H1 (cell line): ENCODE measurements at regions not wholly inside any gene's neighbourhood (a gene's known extent, or its start where the extent isn't known, plus 50 kb on each side); places are given as distances from the start of the nearest gene placed in this dataset.

Experiments used
- CTCF ChIA-PET: fragments of 300-600 bp; sonication (Branson Sonifier 250); formaldehyde crosslinking; loops from one replicate; lab custom pipeline; 2021; ENCODE audit not compliant: partially characterized antibody; lab: Charles Lee
- POLR2A ChIA-PET: fragments of 300-600 bp; sonication (Branson Sonifier 250); formaldehyde crosslinking; loops from one replicate; lab custom pipeline; 2021; ENCODE audit warnings: inconsistent platforms; ENCODE audit not compliant: partially characterized antibody; lab: Charles Lee
- DNase-seq, 2 experiments: peaks; one replicate each; pipeline versions ENCODE4 v3.0.0 to v3.0.0-alpha.2; 2010 to 2022; ENCODE audit warnings: low spot score in 2 of 2, low read depth in 1 of 2, mixed read lengths in 1 of 2
- FAIRE-seq: peaks from 2 replicates; lab custom pipeline; 2011; peaks lifted over from hg19 to GRCh38; lab: Jason Lieb, UNC
- H2AFZ ChIP-seq: 2 replicates; pipeline ENCODE4 v1.8.1; 2012; ENCODE audit warnings: low read length, inconsistent platforms
- H2AK5ac ChIP-seq: 2 replicates; pipeline ENCODE4 v1.6.1; 2013; ENCODE audit warnings: low read depth, low read length
- H2BK120ac ChIP-seq: replicated peaks from 2 replicates; pipeline ENCODE3; 2013; ENCODE audit warnings: low read depth, low read length, inconsistent platforms
- H2BK12ac ChIP-seq: 2 replicates; pipeline ENCODE4 v1.6.1; 2013; ENCODE audit warnings: low read depth, low read length
- H2BK15ac ChIP-seq: 2 replicates; pipeline ENCODE4 v1.6.1; 2013; ENCODE audit warnings: low read length
- H2BK20ac ChIP-seq: 2 replicates; pipeline ENCODE4 v1.6.1; 2013; ENCODE audit warnings: low read length
- H2BK5ac ChIP-seq: 2 replicates; pipeline ENCODE4 v1.6.1; 2013; ENCODE audit warnings: low read depth, low read length
- H3K14ac ChIP-seq: 2 replicates; pipeline ENCODE4 v1.6.1; 2013; ENCODE audit warnings: inconsistent platforms; ENCODE audit not compliant: insufficient read length
- H3K18ac ChIP-seq: 2 replicates; pipeline ENCODE4 v1.6.1; 2013; ENCODE audit warnings: low read length; ENCODE audit errors: extremely low read depth
- H3K23ac ChIP-seq: 2 replicates; pipeline ENCODE4 v1.6.1; 2013; ENCODE audit warnings: inconsistent platforms; ENCODE audit not compliant: insufficient read length
- H3K23me2 ChIP-seq: 2 replicates; pipeline ENCODE4 v1.6.1; 2013; ENCODE audit warnings: low read depth, low read length
- H3K27ac ChIP-seq: 2 replicates; pipeline ENCODE4 v1.6.1; 2011; ENCODE audit warnings: low read depth, low read length, inconsistent platforms
- H3K27me3 ChIP-seq, 4 experiments: replicated peaks in 1 of 4; 1 replicate in 1 of 4; 2 replicates in 3 of 4; pipeline versions ENCODE4 v1.6.1 to v1.8.1; 2011 to 2013; ENCODE audit warnings: low read length in 3 of 4, mild to moderate bottlenecking in 3 of 4, inconsistent platforms in 2 of 4, mixed read lengths in 2 of 4, moderate library complexity in 1 of 4; ENCODE audit not compliant: control insufficient read depth in 3 of 4, insufficient read depth in 3 of 4; ENCODE audit errors: extremely low read depth in 1 of 4
- H3K36me3 ChIP-seq, 4 experiments: 2 replicates each; pipeline versions ENCODE4 v1.6.1 to v1.8.1; 2011 to 2013; ENCODE audit warnings: mild to moderate bottlenecking in 4 of 4, low read length in 3 of 4, moderate library complexity in 2 of 4, control low read depth in 1 of 4, inconsistent platforms in 1 of 4; ENCODE audit not compliant: insufficient read depth in 4 of 4, control insufficient read depth in 2 of 4
- H3K4ac ChIP-seq: replicated peaks from 2 replicates; pipeline ENCODE3; 2013; ENCODE audit warnings: low read length, low read depth, mixed read lengths, inconsistent platforms; ENCODE audit not compliant: insufficient read length
- H3K4me1 ChIP-seq, 4 experiments: replicated peaks in 1 of 4; 1 replicate in 1 of 4; 2 replicates in 3 of 4; pipeline versions ENCODE4 v1.6.1 to v1.8.1; 2011 to 2013; ENCODE audit warnings: low read length in 3 of 4, inconsistent platforms in 2 of 4, mixed read lengths in 1 of 4; ENCODE audit not compliant: insufficient read depth in 4 of 4, control insufficient read depth in 3 of 4
- H3K4me2 ChIP-seq, 2 experiments: 2 replicates each; pipeline versions ENCODE4 v1.6.1 to v1.8.1; 2011 to 2013; ENCODE audit warnings: low read depth in 2 of 2, low read length in 2 of 2, control low read depth in 1 of 2, inconsistent platforms in 1 of 2, mild to moderate bottlenecking in 1 of 2; ENCODE audit not compliant: insufficient read depth in 1 of 2
- H3K4me3 ChIP-seq, 4 experiments: fragments of 200-600, 300-600 bp in 1 of 4; sonication (generic), shearing (Covaris generic), sonication (Bioruptor Twin) in 1 of 4; 2 replicates each; pipeline versions ENCODE4 v1.5.1 to v1.8.1; 2011 to 2016; ENCODE audit warnings: low read length in 4 of 4, low read depth in 3 of 4, control low read depth in 2 of 4, inconsistent platforms in 2 of 4, mild to moderate bottlenecking in 2 of 4, mixed read lengths in 1 of 4, moderate library complexity in 1 of 4; ENCODE audit not compliant: insufficient read depth in 2 of 4; ENCODE audit errors: extremely low read depth in 1 of 4
- H3K56ac ChIP-seq: replicated peaks from 2 replicates; pipeline ENCODE3; 2013; ENCODE audit warnings: low read depth, mild to moderate bottlenecking, mixed read lengths, low read length, inconsistent platforms; ENCODE audit not compliant: insufficient read length
- H3K79me1 ChIP-seq: 2 replicates; pipeline ENCODE4 v1.6.1; 2013; ENCODE audit warnings: low read depth, low read length, control low read depth
- H3K79me2 ChIP-seq, 2 experiments: 2 replicates each; pipeline versions ENCODE4 v1.6.1 to v1.8.1; 2012 to 2013; ENCODE audit warnings: low read length in 2 of 2, mild to moderate bottlenecking in 2 of 2, inconsistent platforms in 1 of 2; ENCODE audit not compliant: insufficient read depth in 2 of 2, control insufficient read depth in 1 of 2
- H3K9ac ChIP-seq, 4 experiments: replicated peaks in 1 of 4; 1 replicate in 1 of 4; 2 replicates in 3 of 4; pipeline versions ENCODE4 v1.6.1 to v1.8.1; 2011 to 2013; ENCODE audit warnings: low read depth in 3 of 4, low read length in 3 of 4, control low read depth in 2 of 4, mild to moderate bottlenecking in 2 of 4, moderate library complexity in 2 of 4, inconsistent platforms in 1 of 4; ENCODE audit errors: extremely low read depth in 1 of 4
- H3K9me3 ChIP-seq, 2 experiments: 2 replicates each; pipeline versions ENCODE4 v1.6.1 to v1.8.1; 2012 to 2013; ENCODE audit warnings: mild to moderate bottlenecking in 2 of 2, moderate library complexity in 2 of 2, control low read depth in 1 of 2, inconsistent platforms in 1 of 2, low read depth in 1 of 2, low read length in 1 of 2, mixed read lengths in 1 of 2; ENCODE audit not compliant: insufficient read depth in 2 of 2
- H4K20me1 ChIP-seq, 2 experiments: replicated peaks in 1 of 2; 2 replicates each; pipeline versions ENCODE3 to v1.8.1; 2011 to 2013; ENCODE audit warnings: inconsistent platforms in 2 of 2, low read length in 2 of 2, mild to moderate bottlenecking in 1 of 2; ENCODE audit not compliant: insufficient read depth in 2 of 2, control insufficient read depth in 1 of 2
- H4K5ac ChIP-seq: 2 replicates; pipeline ENCODE4 v1.6.1; 2013; ENCODE audit warnings: low read length, low read depth, mixed read lengths, inconsistent platforms; ENCODE audit not compliant: insufficient read length
- H4K8ac ChIP-seq: 2 replicates; pipeline ENCODE4 v1.8.0; 2013; ENCODE audit warnings: mild to moderate bottlenecking, moderate library complexity, low read length, inconsistent platforms; ENCODE audit not compliant: insufficient read depth; ENCODE audit errors: extremely low read depth
- H4K91ac ChIP-seq: replicated peaks from 2 replicates; pipeline ENCODE3; 2013; ENCODE audit warnings: low read length, mixed read lengths, inconsistent platforms; ENCODE audit not compliant: insufficient read length
- CBX8 ChIP-seq: fragments of 300-800, 300-1000 bp; sonication (generic); IDR thresholded peaks from 2 replicates; pipeline ENCODE4 v1.7.1; 2016; ENCODE audit warnings: low read depth, low read length, borderline replicate concordance
- GABPA ChIP-seq: IDR thresholded peaks from 2 replicates; pipeline ENCODE4 v1.6.1; 2011; ENCODE audit warnings: mild to moderate bottlenecking, low read length, moderate library complexity, borderline replicate concordance; ENCODE audit not compliant: insufficient read depth
- HDAC2 ChIP-seq, 2 experiments: fragments of 300-600 bp in 1 of 2; sonication (generic) in 1 of 2; IDR thresholded peaks; 2 replicates each; pipeline ENCODE4 v1.6.1; 2011 to 2012; ENCODE audit warnings: low read depth in 2 of 2, low read length in 2 of 2, mild to moderate bottlenecking in 2 of 2, moderate library complexity in 2 of 2, borderline replicate concordance in 1 of 2, inconsistent platforms in 1 of 2
- JUND ChIP-seq: IDR thresholded peaks from 2 replicates; pipeline ENCODE4 v1.6.1; 2011; ENCODE audit warnings: mild to moderate bottlenecking, improper control_type of control experiment, low read length
- KDM4A ChIP-seq: IDR thresholded peaks from one replicate; pipeline ENCODE4 v1.7.1; 2012; ENCODE audit warnings: low read depth, mild to moderate bottlenecking, moderate library complexity, low read length, inconsistent platforms; ENCODE audit not compliant: severe bottlenecking
- PHF8 ChIP-seq: fragments of 200-600 bp; sonication (generic); conservative IDR thresholded peaks from 2 replicates; pipeline ENCODE4 v1.7.1; 2012; ENCODE audit warnings: low read depth, mild to moderate bottlenecking, inconsistent platforms, low read length, moderate library complexity
- POLR2A ChIP-seq, 2 experiments: IDR thresholded peaks; 1 replicate in 1 of 2; 2 replicates in 1 of 2; pipeline ENCODE4 v1.6.1; 2011; ENCODE audit warnings: low read depth in 2 of 2, low read length in 2 of 2, mild to moderate bottlenecking in 2 of 2; ENCODE audit errors: control extremely low read depth in 1 of 2
- SIX5 ChIP-seq: IDR thresholded peaks from 2 replicates; pipeline ENCODE4 v1.6.1; 2011; ENCODE audit warnings: mild to moderate bottlenecking, low read depth, low read length
- WGBS, 2 experiments: shearing (Covaris generic) in 1 of 2; methylation state at CpG; one replicate each; pipeline versions ENCODE4 v1.1.6 to v1.1.7; 2013 to 2015; ENCODE audit warnings: low lambda C conversion rate in 2 of 2, mixed read lengths in 2 of 2, inconsistent platforms in 1 of 2, low coverage in 1 of 2, missing lambda C conversion rate in 1 of 2; ENCODE audit not compliant: insufficient replicate concordance in 2 of 2, insufficient coverage in 1 of 2, insufficient read length in 1 of 2; ENCODE audit errors: extremely low coverage in 1 of 2, missing lambda C conversion rate in 1 of 2; 5-methylcytosine and 5-hydroxymethylcytosine counted together

DNA sequence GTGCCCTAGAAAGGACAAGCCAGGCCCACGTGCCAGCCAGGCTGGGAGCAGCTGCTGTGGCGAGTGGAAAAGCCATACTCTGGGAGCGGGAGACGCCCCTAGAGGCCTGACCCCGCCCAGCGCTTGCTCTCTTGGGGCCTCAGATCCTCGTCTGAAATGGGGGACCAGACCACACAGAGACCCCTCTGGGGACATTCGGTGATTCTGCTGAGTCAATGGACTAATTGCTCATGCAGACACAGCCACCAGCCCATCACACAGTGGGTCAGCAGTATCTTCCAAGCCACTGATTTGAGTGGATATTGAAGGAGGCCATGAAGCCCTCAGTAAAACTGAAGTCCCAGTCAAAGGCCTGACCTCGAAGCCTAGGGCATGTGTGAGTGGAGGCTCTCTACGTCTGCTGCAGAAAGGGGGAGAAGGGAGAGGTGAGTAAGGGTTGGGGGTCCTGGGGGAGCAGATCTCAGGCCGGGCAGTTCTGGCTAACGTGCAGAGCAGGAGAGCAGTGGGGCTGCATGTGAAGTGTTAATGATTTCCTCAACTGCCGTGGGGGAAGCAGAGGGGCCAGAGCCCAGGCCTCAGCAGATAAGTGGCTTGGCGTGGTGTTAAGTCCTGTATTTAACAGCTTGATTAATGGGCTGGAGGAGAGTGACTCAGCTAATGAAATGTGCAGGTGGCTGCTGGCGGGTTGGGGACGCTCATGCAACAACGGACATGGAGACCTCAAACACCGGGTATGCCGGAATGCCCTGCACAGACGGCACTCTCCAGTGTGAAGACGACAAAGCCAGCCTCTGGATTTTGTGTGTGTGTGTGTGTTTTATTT is 104.4 kb upstream of the TWIST2 start:
- Histone ChIP-seq H2BK5ac (no peak overlapping the region), H3K36me3 (no peaks in the 10 kb centered on the region), H3K27ac (no peak overlapping the region), H2BK12ac (no peak overlapping the region), H2AK5ac (no peak overlapping the region), H2BK120ac (no peak overlapping the region), H4K8ac (no peak overlapping the region), H2BK20ac (no peak overlapping the region), H3K9ac (no peak overlapping the region), H3K23me2 (no peaks in the 10 kb centered on the region), H3K27me3 (no peaks in the 10 kb centered on the region), H3K9me3 (peaks cover 2 to 8% of the 10 kb centered on the region in 2 experiments; a peak in 2 of 4 replicates), H3K79me1 (no peaks in the 10 kb centered on the region), H3K4me2 (no peak overlapping the region), H3K4me3 (no peak overlapping the region), H4K5ac (no peak overlapping the region), H4K20me1 (peaks cover 0 to 2% of the 10 kb centered on the region in 2 experiments), H3K18ac (no peak overlapping the region), H2BK15ac (no peak overlapping the region), H2AFZ (no peak overlapping the region), H3K4me1 (no peaks in the 10 kb centered on the region), H4K91ac (no peak overlapping the region), H3K79me2 (no peaks in the 10 kb centered on the region), H3K14ac (no peak overlapping the region), H3K56ac (no peak overlapping the region), H3K23ac (no peak overlapping the region), H3K4ac (no peak overlapping the region)
- TF ChIP-seq PHF8 (no peak), POLR2A (IDR thresholded peaks at IDR 0.05; ENCODE audit: control extremely low read depth in 1 of 2, low read depth in 2 of 2, low read length in 2 of 2) (no peak), KDM4A (no peak), JUND (no peak), CBX8 (no peak), HDAC2 (IDR thresholded peaks at IDR 0.05; ENCODE audit: borderline replicate concordance in 1 of 2, low read depth in 2 of 2, low read length in 2 of 2) (no peak), GABPA (no peak), SIX5 (no peak)
- no peak for DNase-seq
- 83% methylated on average over 19 of the region's 21 CpGs; no CpG with 5 or more reads in 1 of the 2 experiments for WGBS, 2 experiments
- ChIA-PET POLR2A (no interaction called here), CTCF (no interaction called here)
- FAIRE-seq, result no peak
